DOHH2 (cell line): ENCODE measurements at regions not wholly inside any gene's neighbourhood (a gene's known extent, or its start where the extent isn't known, plus 50 kb on each side); places are given as distances from the start of the nearest gene placed in this dataset.

ENCODE experiments used
- H3F3A ChIP-seq: fragments of 200-600 bp; sonication (generic), shearing (Covaris generic); 2 replicates; pipeline ENCODE4 v1.6.0; 2016; ENCODE audit warnings: antibody characterized with exemption, mild to moderate bottlenecking; ENCODE audit not compliant: control insufficient read depth, insufficient read depth
- H3K27ac ChIP-seq: fragments of 200-600 bp; sonication (generic); 2 replicates; pipeline ENCODE4 v1.5.1; 2014; ENCODE audit warnings: low read depth, mild to moderate bottlenecking, low read length, moderate library complexity
- H3K27me3 ChIP-seq: fragments of 200-600 bp; sonication (generic); 2 replicates; pipeline ENCODE4 v1.6.1; 2014; ENCODE audit warnings: mild to moderate bottlenecking, low read length, mixed read lengths; ENCODE audit not compliant: control insufficient read depth
- H3K36me3 ChIP-seq: fragments of 200-600 bp; sonication (generic); 2 replicates; pipeline ENCODE4 v1.6.1; 2014; ENCODE audit warnings: mild to moderate bottlenecking, low read length, moderate library complexity, mixed read lengths; ENCODE audit not compliant: control insufficient read depth
- H3K4me1 ChIP-seq: fragments of 200-600 bp; sonication (generic); 2 replicates; pipeline ENCODE4 v1.6.1; 2014; ENCODE audit warnings: mild to moderate bottlenecking, low read length, mixed read lengths; ENCODE audit not compliant: control insufficient read depth
- H3K4me2 ChIP-seq: fragments of 200-600 bp; sonication (generic); 2 replicates; pipeline ENCODE4 v1.6.0; 2014; ENCODE audit warnings: mild to moderate bottlenecking, low read length, moderate library complexity
- H3K4me3 ChIP-seq: fragments of 200-600 bp; sonication (generic); 2 replicates; pipeline ENCODE4 v1.5.1; 2014; ENCODE audit warnings: mild to moderate bottlenecking, low read length, mixed read lengths
- H3K79me2 ChIP-seq: fragments of 200-600 bp; sonication (generic); 2 replicates; pipeline ENCODE4 v1.6.1; 2014; ENCODE audit warnings: mild to moderate bottlenecking, low read length, mixed read lengths; ENCODE audit not compliant: control insufficient read depth
- H3K9me2 ChIP-seq: fragments of 200-600 bp; sonication (generic); replicated peaks from 2 replicates; pipeline ENCODE4 v1.6.1; 2014; ENCODE audit warnings: mild to moderate bottlenecking, low read length, mixed read lengths; ENCODE audit not compliant: control insufficient read depth
- H3K9me3 ChIP-seq: fragments of 200-600 bp; sonication (generic); 2 replicates; pipeline ENCODE4 v1.6.1; 2014; ENCODE audit warnings: antibody characterized with exemption, low read length, mixed read lengths; ENCODE audit not compliant: control insufficient read depth, insufficient read depth
- H4K20me1 ChIP-seq: fragments of 200-600 bp; sonication (generic); 2 replicates; pipeline ENCODE4 v1.6.0; 2014; ENCODE audit warnings: low read depth, mild to moderate bottlenecking, antibody characterized with exemption, low read length, moderate library complexity; ENCODE audit not compliant: control insufficient read depth, insufficient read depth
- CTCF ChIP-seq: fragments of 200-600 bp; sonication (generic); IDR thresholded peaks from one replicate; pipeline ENCODE4 v1.5.1; 2014; ENCODE audit warnings: antibody characterized with exemption, mild to moderate bottlenecking, low read depth, low read length; ENCODE audit not compliant: poor library complexity, severe bottlenecking
- EZH2phosphoT487 ChIP-seq: fragments of 200-600 bp; sonication (generic); IDR thresholded peaks from 2 replicates; pipeline ENCODE4 v1.6.1; 2017; ENCODE audit warnings: borderline replicate concordance, mild to moderate bottlenecking, antibody characterized with exemption, low read length, moderate library complexity, mixed read lengths

GRCh38 chr14:101226265-101226602 lies 322.7 kb upstream of the RTL1 start:
- no peaks in the 10 kb centered on the region for H3K9me2 ChIP-seq
- H3F3A ChIP-seq, result no peaks in the 10 kb centered on the region

GRCh38 chr14:101226603-101227425 lies 323.3 kb upstream of the RTL1 start:
- Histone ChIP-seq H3K4me2 (no peak overlapping the region), H3K4me1 (no peaks in the 10 kb centered on the region)
- TF ChIP-seq EZH2phosphoT487 (no peak), CTCF (no peak)

More at GRCh38 chr14:101226265-101226602, 322.7 kb upstream of the RTL1 start:
- Histone ChIP-seq H4K20me1 (no peaks in the 10 kb centered on the region), H3K4me2 (no peak overlapping the region), H3K27me3 (no peaks in the 10 kb centered on the region), H3K4me1 (no peaks in the 10 kb centered on the region), H3K27ac (no peak overlapping the region), H3K9me3 (no peaks in the 10 kb centered on the region), H3K79me2 (no peaks in the 10 kb centered on the region), H3K4me3 (no peak overlapping the region), H3K36me3 (no peaks in the 10 kb centered on the region)
- TF ChIP-seq CTCF (no peak), EZH2phosphoT487 (no peak)

GRCh38 chr14:101227611-101228594 lies 324.4 kb upstream of the RTL1 start:
- no peak overlapping the region for H3K27ac ChIP-seq
- H3K4me2 ChIP-seq, result no peak overlapping the region

More at GRCh38 chr14:101226603-101227425, 323.3 kb upstream of the RTL1 start:
- Histone ChIP-seq H3K9me3 (no peaks in the 10 kb centered on the region), H3K79me2 (no peaks in the 10 kb centered on the region), H3K4me3 (no peak overlapping the region), H3K9me2 (no peaks in the 10 kb centered on the region), H3F3A (no peaks in the 10 kb centered on the region), H3K27me3 (no peaks in the 10 kb centered on the region), H4K20me1 (no peaks in the 10 kb centered on the region), H3K36me3 (no peaks in the 10 kb centered on the region), H3K27ac (no peak overlapping the region)

More at GRCh38 chr14:101227611-101228594, 324.4 kb upstream of the RTL1 start:
- H3K9me2 ChIP-seq, result no peaks in the 10 kb centered on the region
- no peak for TF ChIP-seq EZH2phosphoT487
- TF ChIP-seq CTCF, result no peak
- no peaks in the 10 kb centered on the region for H3K4me1 ChIP-seq
- H3K36me3 ChIP-seq, result no peaks in the 10 kb centered on the region
- no peaks in the 10 kb centered on the region for H3F3A ChIP-seq
- no peaks in the 10 kb centered on the region for H4K20me1 ChIP-seq
- H3K27me3 ChIP-seq, result no peaks in the 10 kb centered on the region
- H3K9me3 ChIP-seq, result no peaks in the 10 kb centered on the region
- H3K79me2 ChIP-seq, result no peaks in the 10 kb centered on the region
- H3K4me3 ChIP-seq, result no peak overlapping the region
